ENCODE measurements at regions not wholly inside any gene's neighbourhood (a gene's known extent, or its start where the extent isn't known, plus 50 kb on each side); places are given as distances from the start of the nearest gene placed in this dataset.

GRCh38 chr11:83364500-83365045 is 78.4 kb upstream of the CCDC90B start:
- H3K27me3 ChIP-seq: no peaks in the 10 kb centered on the region
- no peaks in the 10 kb centered on the region for H3K4me1 ChIP-seq
- TF ChIP-seq, protein P1, sequence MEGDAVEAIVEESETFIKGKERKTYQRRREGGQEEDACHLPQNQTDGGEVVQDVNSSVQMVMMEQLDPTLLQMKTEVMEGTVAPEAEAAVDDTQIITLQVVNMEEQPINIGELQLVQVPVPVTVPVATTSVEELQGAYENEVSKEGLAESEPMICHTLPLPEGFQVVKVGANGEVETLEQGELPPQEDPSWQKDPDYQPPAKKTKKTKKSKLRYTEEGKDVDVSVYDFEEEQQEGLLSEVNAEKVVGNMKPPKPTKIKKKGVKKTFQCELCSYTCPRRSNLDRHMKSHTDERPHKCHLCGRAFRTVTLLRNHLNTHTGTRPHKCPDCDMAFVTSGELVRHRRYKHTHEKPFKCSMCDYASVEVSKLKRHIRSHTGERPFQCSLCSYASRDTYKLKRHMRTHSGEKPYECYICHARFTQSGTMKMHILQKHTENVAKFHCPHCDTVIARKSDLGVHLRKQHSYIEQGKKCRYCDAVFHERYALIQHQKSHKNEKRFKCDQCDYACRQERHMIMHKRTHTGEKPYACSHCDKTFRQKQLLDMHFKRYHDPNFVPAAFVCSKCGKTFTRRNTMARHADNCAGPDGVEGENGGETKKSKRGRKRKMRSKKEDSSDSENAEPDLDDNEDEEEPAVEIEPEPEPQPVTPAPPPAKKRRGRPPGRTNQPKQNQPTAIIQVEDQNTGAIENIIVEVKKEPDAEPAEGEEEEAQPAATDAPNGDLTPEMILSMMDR (IDR thresholded peaks at IDR 0.05): no peak
- TF ChIP-seq EP300 (IDR thresholded peaks at IDR 0.05) (no peak), POLR2AphosphoS5 (IDR thresholded peaks at IDR 0.05) (no peak), POLR2A (IDR thresholded peaks at IDR 0.05; ENCODE audit: low read depth) (no peak)
- no peak for DNase-seq (ENCODE audit: extremely low spot score)
- no peak overlapping the region for H3K27ac ChIP-seq (replicated peaks in 1 of 4)
- peaks cover 0 to 20% (median 13%) of the 10 kb centered on the region in 4 donors for H3K9me3 ChIP-seq
- H3K36me3 ChIP-seq: no peaks in the 10 kb centered on the region
- 67% methylated on average over 3 of the region's 3 CpGs for WGBS
- intact Hi-C loops (cut with DNase I): no loop called here
- no peak overlapping the region for H3K4me3 ChIP-seq

GRCh38 chr11:83363312-83363711 is 77.1 kb upstream of the CCDC90B start:
- no peak overlapping the region for H3K4me3 ChIP-seq
- intact Hi-C loops (cut with DNase I): no loop called here

GRCh38 chr11:83361831-83362230 is 75.7 kb upstream of the CCDC90B start:
- TF ChIP-seq EP300 (IDR thresholded peaks at IDR 0.05): no peak
- no peak for TF ChIP-seq POLR2A (IDR thresholded peaks at IDR 0.05; ENCODE audit: low read depth)
- TF ChIP-seq, protein P1 (IDR thresholded peaks at IDR 0.05): no peak
- TF ChIP-seq POLR2AphosphoS5 (IDR thresholded peaks at IDR 0.05): no peak
- Histone ChIP-seq H3K36me3 (no peaks in the 10 kb centered on the region), H3K4me3 (no peak overlapping the region), H3K9me3 (no peaks in the 10 kb centered on the region), H3K27ac (replicated peaks in 1 of 4) (no peak overlapping the region), H3K27me3 (no peaks in the 10 kb centered on the region), H3K4me1 (no peaks in the 10 kb centered on the region)
- intact Hi-C loops (cut with DNase I): no loop called here
- no peak for DNase-seq (ENCODE audit: extremely low spot score)
- 82% methylated on average over 4 of the region's 4 CpGs for WGBS

More at GRCh38 chr11:83363312-83363711, 77.1 kb upstream of the CCDC90B start:
- no peak for TF ChIP-seq EP300 (IDR thresholded peaks at IDR 0.05)
- TF ChIP-seq, protein P1 (IDR thresholded peaks at IDR 0.05): no peak
- no peak for TF ChIP-seq POLR2A (IDR thresholded peaks at IDR 0.05; ENCODE audit: low read depth)
- TF ChIP-seq POLR2AphosphoS5 (IDR thresholded peaks at IDR 0.05): no peak
- no peaks in the 10 kb centered on the region for H3K4me1 ChIP-seq
- no peaks in the 10 kb centered on the region for H3K27me3 ChIP-seq
- no peak for DNase-seq (ENCODE audit: extremely low spot score)
- H3K9me3 ChIP-seq: peaks cover 0 to 15% (median 9%) of the 10 kb centered on the region in 4 donors
- no peaks in the 10 kb centered on the region for H3K36me3 ChIP-seq
- no peak overlapping the region for H3K27ac ChIP-seq (replicated peaks in 1 of 4)
- whole genome bisulfite sequencing: 71% methylated on average over 4 of the region's 4 CpGs

- peak; percentile 39 for DNase-seq (ENCODE audit: extremely low spot score)
- 67% methylated on average over 1 of the region's 1 CpG for WGBS
Observed at GRCh38 chr11:83355391-83355790, 69.2 kb upstream of the CCDC90B start.

More at GRCh38 chr11:83355391-83355790, 69.2 kb upstream of the CCDC90B start:
- Histone ChIP-seq H3K27me3 (no peaks in the 10 kb centered on the region), H3K36me3 (no peaks in the 10 kb centered on the region), H3K27ac (replicated peaks in 1 of 4) (no peak overlapping the region), H3K4me3 (no peak overlapping the region), H3K4me1 (no peaks in the 10 kb centered on the region), H3K9me3 (no peaks in the 10 kb centered on the region)
- TF ChIP-seq EP300 (IDR thresholded peaks at IDR 0.05) (no peak), POLR2A (IDR thresholded peaks at IDR 0.05; ENCODE audit: low read depth) (no peak), POLR2AphosphoS5 (IDR thresholded peaks at IDR 0.05) (no peak)
- TF ChIP-seq, protein P1 (IDR thresholded peaks at IDR 0.05): no peak
- intact Hi-C loops (cut with DNase I): no loop called here

Data from esophagus muscularis mucosa (tissue), 4 donors.